ENCODE measurements at regions not wholly inside any gene's neighbourhood (a gene's known extent, or its start where the extent isn't known, plus 50 kb on each side); places are given as distances from the start of the nearest gene placed in this dataset.

DNA sequence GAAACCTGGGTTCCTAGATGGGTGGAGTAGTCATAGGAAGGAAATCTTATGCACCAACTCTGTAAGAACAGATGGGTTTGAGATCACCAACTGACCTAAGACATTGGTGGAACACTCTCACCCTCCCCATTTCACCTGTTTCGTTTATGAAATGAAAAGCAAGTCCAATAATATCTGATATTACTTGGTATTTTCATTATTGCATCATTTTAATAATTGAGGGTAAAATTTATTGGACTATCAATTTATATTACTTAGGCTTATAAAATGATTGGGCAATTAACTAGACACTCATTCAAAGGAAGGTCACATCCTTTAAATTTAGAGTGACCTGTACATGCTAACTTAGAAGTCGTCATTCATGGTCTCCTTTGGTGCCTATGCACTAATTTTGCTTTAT is 503.9 kb downstream of the TAFA4 start:
- Mint-ChIP-seq H3K27ac (no peak overlapping the region), H3K9me3 (no peaks in the 10 kb centered on the region), H3K4me1 (no peaks in the 10 kb centered on the region), H3K36me3 (no peaks in the 10 kb centered on the region), H3K4me3 (no peak overlapping the region), H3K27me3 (ENCODE audit: low read depth in 3 of 3) (no peaks in the 10 kb centered on the region)
- H3K79me2 ChIP-seq (ENCODE audit: insufficient read depth, low read length) = no peaks in the 10 kb centered on the region
- no peaks in the 10 kb centered on the region for H3K27me3 ChIP-seq (ENCODE audit: control insufficient read depth in 2 of 2, insufficient read depth in 2 of 2, low read length in 2 of 2)
- DNase-seq = no peak
- H3K27ac ChIP-seq (ENCODE audit: low read depth in 1 of 2, low read length in 2 of 2) = no peak overlapping the region
- H3K9me3 ChIP-seq (replicated peaks in 1 of 2; ENCODE audit: control insufficient read depth in 1 of 2, insufficient read depth in 1 of 2, low read length in 2 of 2) = no peaks in the 10 kb centered on the region
- no peaks in the 10 kb centered on the region for H4K20me1 ChIP-seq (ENCODE audit: insufficient read depth, low read length)
- H3K36me3 ChIP-seq (replicated peaks in 1 of 2; ENCODE audit: control insufficient read depth in 1 of 2, insufficient read depth in 2 of 2, low read length in 2 of 2) = no peaks in the 10 kb centered on the region
- no peaks in the 10 kb centered on the region for H3K4me1 ChIP-seq (ENCODE audit: control insufficient read depth in 1 of 2, insufficient read depth in 2 of 2, low read length in 2 of 2)
- TF ChIP-seq, protein P1, sequence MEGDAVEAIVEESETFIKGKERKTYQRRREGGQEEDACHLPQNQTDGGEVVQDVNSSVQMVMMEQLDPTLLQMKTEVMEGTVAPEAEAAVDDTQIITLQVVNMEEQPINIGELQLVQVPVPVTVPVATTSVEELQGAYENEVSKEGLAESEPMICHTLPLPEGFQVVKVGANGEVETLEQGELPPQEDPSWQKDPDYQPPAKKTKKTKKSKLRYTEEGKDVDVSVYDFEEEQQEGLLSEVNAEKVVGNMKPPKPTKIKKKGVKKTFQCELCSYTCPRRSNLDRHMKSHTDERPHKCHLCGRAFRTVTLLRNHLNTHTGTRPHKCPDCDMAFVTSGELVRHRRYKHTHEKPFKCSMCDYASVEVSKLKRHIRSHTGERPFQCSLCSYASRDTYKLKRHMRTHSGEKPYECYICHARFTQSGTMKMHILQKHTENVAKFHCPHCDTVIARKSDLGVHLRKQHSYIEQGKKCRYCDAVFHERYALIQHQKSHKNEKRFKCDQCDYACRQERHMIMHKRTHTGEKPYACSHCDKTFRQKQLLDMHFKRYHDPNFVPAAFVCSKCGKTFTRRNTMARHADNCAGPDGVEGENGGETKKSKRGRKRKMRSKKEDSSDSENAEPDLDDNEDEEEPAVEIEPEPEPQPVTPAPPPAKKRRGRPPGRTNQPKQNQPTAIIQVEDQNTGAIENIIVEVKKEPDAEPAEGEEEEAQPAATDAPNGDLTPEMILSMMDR (IDR thresholded peaks at IDR 0.05) = no peak
- no peak overlapping the region for H3K9ac ChIP-seq (ENCODE audit: insufficient read depth, low read length, poor library complexity, severe bottlenecking)
- no peak overlapping the region for H2AFZ ChIP-seq (ENCODE audit: insufficient read depth, low read depth, low read length, poor library complexity, severe bottlenecking)
- WGBS (ENCODE audit: insufficient coverage) = no CpG with 5 or more reads among the region's 2 CpGs
- intact Hi-C loops (cut with micrococcal nuclease) = no loop called here
- H3K4me3 ChIP-seq (replicated peaks in 1 of 3; ENCODE audit: low read depth in 2 of 3, low read length in 3 of 3) = no peak overlapping the region
- no peak overlapping the region for H3K4me2 ChIP-seq (replicated peaks; ENCODE audit: extremely low read depth, low read length, poor library complexity, severe bottlenecking)

DNA sequence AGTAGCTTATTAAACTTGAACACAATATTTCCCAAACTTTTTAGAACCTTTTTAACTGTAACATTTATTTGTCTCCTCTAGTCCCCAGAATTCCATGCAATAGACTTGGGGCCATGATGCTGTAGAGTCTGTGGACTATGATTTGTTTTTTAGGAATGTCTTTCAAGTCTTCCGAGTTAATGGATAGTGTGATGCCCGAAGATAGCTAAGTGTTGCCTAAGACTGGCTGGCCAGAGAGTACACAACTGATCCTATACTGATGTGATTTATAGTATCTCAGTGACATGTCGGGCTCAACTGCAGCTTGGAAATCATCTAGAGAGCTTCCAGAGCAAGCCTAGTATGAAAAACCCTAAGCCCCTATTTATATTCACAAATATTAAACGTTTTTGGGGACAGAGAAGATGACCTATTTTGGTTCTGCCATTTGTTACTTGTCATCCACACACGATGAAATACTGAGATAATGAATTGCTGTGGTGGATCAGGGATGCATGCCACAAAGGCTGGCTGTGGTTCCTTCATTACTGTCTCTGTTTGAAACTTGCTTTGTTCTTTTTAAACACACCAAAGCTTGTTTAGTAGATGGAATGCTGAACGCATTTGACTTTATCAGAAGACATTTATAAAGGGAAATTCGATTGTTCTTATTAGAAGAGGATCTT is 507.4 kb downstream of the TAFA4 start:
- no peak for DNase-seq
- TF ChIP-seq, protein P1 (IDR thresholded peaks at IDR 0.05) = no peak
- H3K9me3 ChIP-seq (replicated peaks in 1 of 2; ENCODE audit: control insufficient read depth in 1 of 2, insufficient read depth in 1 of 2, low read length in 2 of 2) = no peaks in the 10 kb centered on the region
- no peak overlapping the region for H3K27ac ChIP-seq (ENCODE audit: low read depth in 1 of 2, low read length in 2 of 2)
- H4K20me1 ChIP-seq (ENCODE audit: insufficient read depth, low read length) = no peaks in the 10 kb centered on the region
- H3K36me3 Mint-ChIP-seq = no peaks in the 10 kb centered on the region
- H3K4me2 ChIP-seq (replicated peaks; ENCODE audit: extremely low read depth, low read length, poor library complexity, severe bottlenecking) = no peak overlapping the region
- H3K4me3 ChIP-seq (replicated peaks in 1 of 3; ENCODE audit: low read depth in 2 of 3, low read length in 3 of 3) = no peak overlapping the region
- H3K9ac ChIP-seq (ENCODE audit: insufficient read depth, low read length, poor library complexity, severe bottlenecking) = no peak overlapping the region
- no peak overlapping the region for H2AFZ ChIP-seq (ENCODE audit: insufficient read depth, low read depth, low read length, poor library complexity, severe bottlenecking)
- intact Hi-C loops (cut with micrococcal nuclease) = no loop called here
- H3K79me2 ChIP-seq (ENCODE audit: insufficient read depth, low read length) = no peaks in the 10 kb centered on the region
- no peaks in the 10 kb centered on the region for H3K4me1 ChIP-seq (ENCODE audit: control insufficient read depth in 1 of 2, insufficient read depth in 2 of 2, low read length in 2 of 2)
- H3K27me3 Mint-ChIP-seq (ENCODE audit: low read depth in 3 of 3) = no peaks in the 10 kb centered on the region
- H3K36me3 ChIP-seq (replicated peaks in 1 of 2; ENCODE audit: control insufficient read depth in 1 of 2, insufficient read depth in 2 of 2, low read length in 2 of 2) = no peaks in the 10 kb centered on the region
- no peaks in the 10 kb centered on the region for H3K4me1 Mint-ChIP-seq
- no CpG with 5 or more reads among the region's 7 CpGs for WGBS (ENCODE audit: insufficient coverage)
- no peaks in the 10 kb centered on the region for H3K27me3 ChIP-seq (ENCODE audit: control insufficient read depth in 2 of 2, insufficient read depth in 2 of 2, low read length in 2 of 2)
- peaks cover 0 to 1% (median 0%) of the 10 kb centered on the region in 7 donors for H3K9me3 Mint-ChIP-seq
- no peak overlapping the region for H3K4me3 Mint-ChIP-seq
- no peak overlapping the region for H3K27ac Mint-ChIP-seq
